Ectodermal cell (in vitro differentiated cells): ENCODE measurements at regions not wholly inside any gene's neighbourhood (a gene's known extent, or its start where the extent isn't known, plus 50 kb on each side); places are given as distances from the start of the nearest gene placed in this dataset.

ENCODE experiments used
- H3K27ac ChIP-seq: 2 replicates; pipeline ENCODE4 v1.7.0; 2013; ENCODE audit warnings: mild to moderate bottlenecking, low read depth, low read length; ENCODE audit not compliant: insufficient read depth, poor library complexity, severe bottlenecking
- H3K27me3 ChIP-seq: 2 replicates; pipeline ENCODE4 v1.7.0; 2013; ENCODE audit warnings: mild to moderate bottlenecking, low read length; ENCODE audit not compliant: insufficient read depth, control insufficient read depth, poor library complexity, severe bottlenecking
- H3K36me3 ChIP-seq: one replicate; pipeline ENCODE4 v1.7.0; 2013; ENCODE audit warnings: low read length; ENCODE audit not compliant: control insufficient read depth, insufficient read depth
- H3K4me1 ChIP-seq: one replicate; pipeline ENCODE4 v1.7.0; 2013; ENCODE audit warnings: low read length; ENCODE audit not compliant: control insufficient read depth, insufficient read depth
- H3K4me3 ChIP-seq: 2 replicates; pipeline ENCODE4 v1.7.0; 2013; ENCODE audit warnings: low read depth, low read length, control low read depth; ENCODE audit not compliant: insufficient read depth
- H3K9me3 ChIP-seq: 2 replicates; pipeline ENCODE4 v1.7.0; 2013; ENCODE audit warnings: mild to moderate bottlenecking, low read length, moderate library complexity; ENCODE audit not compliant: control insufficient read depth
- WGBS, 2 experiments: methylation state at CpG; one replicate each; pipeline ENCODE4 v1.1.7; 2013; ENCODE audit warnings: missing lambda C conversion rate in 2 of 2; 5-methylcytosine and 5-hydroxymethylcytosine counted together

DNA sequence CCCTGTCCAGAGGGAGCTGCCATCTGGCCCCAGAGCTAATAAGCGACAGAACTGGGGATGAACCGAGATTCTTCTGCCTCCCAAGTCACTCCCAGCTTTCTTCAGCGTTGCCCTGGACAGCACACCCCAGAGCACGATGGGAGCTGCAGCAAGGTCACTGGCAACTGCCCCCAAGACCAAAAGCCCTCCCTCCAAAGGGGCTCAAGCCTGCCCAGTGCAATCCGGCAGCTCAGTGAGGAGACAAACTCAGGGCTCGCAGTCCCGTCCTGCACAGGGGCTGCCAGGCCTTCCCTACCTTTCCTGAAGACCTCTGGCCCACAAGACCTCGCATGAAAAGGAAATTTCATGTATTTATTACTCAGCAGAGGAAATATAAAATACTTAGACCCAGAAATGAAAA lies 174.8 kb downstream of the BCOR start:
- no peak overlapping the region for H3K4me3 ChIP-seq
- H3K27me3 ChIP-seq = no peaks in the 10 kb centered on the region
- H3K36me3 ChIP-seq = no peaks in the 10 kb centered on the region
- no peaks in the 10 kb centered on the region for H3K9me3 ChIP-seq
- no peak overlapping the region for H3K27ac ChIP-seq
- 76 to 82% methylated on average over 7 to 8 of the region's 8 CpGs for WGBS, 2 experiments
- H3K4me1 ChIP-seq = no peaks in the 10 kb centered on the region

GRCh38 chrX:39927380-39927779 lies 170.4 kb downstream of the BCOR start:
- H3K4me1 ChIP-seq = no peaks in the 10 kb centered on the region
- no peak overlapping the region for H3K4me3 ChIP-seq
- H3K9me3 ChIP-seq = no peaks in the 10 kb centered on the region
- no peak overlapping the region for H3K27ac ChIP-seq
- H3K36me3 ChIP-seq = no peaks in the 10 kb centered on the region
- WGBS, 2 experiments = 95 to 96% methylated on average over 4 of the region's 4 CpGs
- no peaks in the 10 kb centered on the region for H3K27me3 ChIP-seq

DNA sequence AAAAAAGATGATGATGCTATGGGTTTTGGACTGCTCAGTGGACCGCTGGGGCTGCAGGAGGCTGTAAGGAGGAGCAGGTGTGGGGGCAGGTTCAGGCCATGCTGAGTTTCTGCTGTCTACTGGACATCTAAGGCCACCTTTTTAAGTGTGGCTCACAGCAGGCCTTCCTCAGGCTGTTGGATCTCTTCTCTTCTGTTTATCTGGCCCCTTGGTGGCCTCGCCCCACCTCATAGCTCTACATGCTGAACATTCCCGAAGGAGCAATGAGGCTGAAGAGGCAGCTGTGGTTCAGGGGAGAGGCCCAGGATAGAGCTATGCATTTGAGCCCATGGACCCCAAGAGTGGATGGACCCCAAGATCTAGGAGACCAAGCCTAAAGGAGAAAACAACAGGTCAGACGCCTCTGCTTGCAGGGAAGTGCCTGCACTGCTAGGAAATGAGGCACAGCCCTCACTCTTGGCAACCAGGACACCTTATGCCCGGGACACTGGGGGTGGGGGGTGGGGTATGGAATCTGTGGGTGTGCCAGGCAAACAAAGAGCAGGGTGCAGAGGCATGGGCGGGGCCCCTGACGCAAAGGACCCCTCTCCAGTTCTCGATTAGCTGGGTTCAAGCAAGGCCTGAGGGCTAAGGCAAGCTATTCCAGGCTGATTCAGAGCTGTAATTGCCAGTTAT lies 168.9 kb downstream of the BCOR start:
- Histone ChIP-seq H3K4me1 (no peaks in the 10 kb centered on the region), H3K27me3 (no peaks in the 10 kb centered on the region), H3K27ac (no peak overlapping the region), H3K9me3 (no peaks in the 10 kb centered on the region), H3K4me3 (no peak overlapping the region), H3K36me3 (no peaks in the 10 kb centered on the region)
- 85 to 87% methylated on average over 8 of the region's 8 CpGs for WGBS, 2 experiments

GRCh38 chrX:39929379-39930025 lies 168.3 kb downstream of the BCOR start:
- Histone ChIP-seq H3K4me1 (no peaks in the 10 kb centered on the region), H3K9me3 (no peaks in the 10 kb centered on the region), H3K27me3 (no peaks in the 10 kb centered on the region), H3K36me3 (no peaks in the 10 kb centered on the region), H3K4me3 (no peak overlapping the region), H3K27ac (no peak overlapping the region)
- 70 to 82% methylated on average over 11 to 13 of the region's 13 CpGs for WGBS, 2 experiments

GRCh38 chrX:39930786-39931528 lies 166.8 kb downstream of the BCOR start:
- H3K4me3 ChIP-seq = no peak overlapping the region
- no peaks in the 10 kb centered on the region for H3K27me3 ChIP-seq
- no peaks in the 10 kb centered on the region for H3K36me3 ChIP-seq
- no peaks in the 10 kb centered on the region for H3K4me1 ChIP-seq
- WGBS, 2 experiments = 85 to 87% methylated on average over 10 to 12 of the region's 14 CpGs
- no peak overlapping the region for H3K27ac ChIP-seq
- no peaks in the 10 kb centered on the region for H3K9me3 ChIP-seq

- no peaks in the 10 kb centered on the region for H3K4me1 ChIP-seq
- no peak overlapping the region for H3K4me3 ChIP-seq
- WGBS, 2 experiments = 100% methylated on average over 2 of the region's 3 CpGs; no CpG with 5 or more reads in 1 of the 2 experiments
- no peaks in the 10 kb centered on the region for H3K36me3 ChIP-seq
- H3K9me3 ChIP-seq = no peaks in the 10 kb centered on the region
- H3K27me3 ChIP-seq = no peaks in the 10 kb centered on the region
- no peak overlapping the region for H3K27ac ChIP-seq
Observed at GRCh38 chrX:39931529-39932282, 166.1 kb downstream of the BCOR start.

DNA sequence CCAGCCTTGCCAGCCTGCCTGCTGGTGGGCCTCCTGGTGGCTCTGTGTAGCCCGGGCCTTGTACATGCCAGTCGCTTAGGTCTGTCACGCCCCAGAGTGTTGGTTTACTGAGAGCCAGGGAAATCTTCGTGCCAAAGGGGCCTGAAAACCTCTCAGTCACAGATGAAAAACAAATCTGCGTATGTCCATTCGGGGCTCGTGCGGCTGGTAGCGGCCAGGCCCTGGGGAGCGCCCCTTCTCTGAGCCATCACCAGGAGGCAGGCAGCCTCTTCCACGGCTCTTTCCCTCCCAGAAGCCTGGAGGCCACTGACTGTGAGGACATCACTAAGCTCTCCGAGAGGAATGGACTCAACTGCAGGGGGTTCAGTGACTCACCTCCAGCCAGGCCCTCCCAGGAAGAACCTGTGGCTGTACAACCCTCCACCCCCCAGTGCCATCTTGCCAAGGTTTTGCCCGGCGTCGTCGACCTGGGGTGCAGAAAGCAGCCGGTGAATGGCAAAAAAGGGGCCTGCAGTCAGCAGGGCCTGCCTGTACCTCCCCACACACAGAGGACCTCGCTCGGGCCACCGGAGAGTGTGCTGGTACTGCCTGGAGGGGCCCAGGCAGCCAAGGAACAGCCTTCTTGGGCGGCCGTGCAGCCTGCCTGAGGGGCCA lies 162.2 kb downstream of the BCOR start:
- Histone ChIP-seq H3K4me3 (no peak overlapping the region), H3K4me1 (no peaks in the 10 kb centered on the region), H3K36me3 (no peaks in the 10 kb centered on the region), H3K27me3 (no peaks in the 10 kb centered on the region), H3K9me3 (no peaks in the 10 kb centered on the region), H3K27ac (no peak overlapping the region)
- 70 to 71% methylated on average over 22 of the region's 22 CpGs for WGBS, 2 experiments

DNA sequence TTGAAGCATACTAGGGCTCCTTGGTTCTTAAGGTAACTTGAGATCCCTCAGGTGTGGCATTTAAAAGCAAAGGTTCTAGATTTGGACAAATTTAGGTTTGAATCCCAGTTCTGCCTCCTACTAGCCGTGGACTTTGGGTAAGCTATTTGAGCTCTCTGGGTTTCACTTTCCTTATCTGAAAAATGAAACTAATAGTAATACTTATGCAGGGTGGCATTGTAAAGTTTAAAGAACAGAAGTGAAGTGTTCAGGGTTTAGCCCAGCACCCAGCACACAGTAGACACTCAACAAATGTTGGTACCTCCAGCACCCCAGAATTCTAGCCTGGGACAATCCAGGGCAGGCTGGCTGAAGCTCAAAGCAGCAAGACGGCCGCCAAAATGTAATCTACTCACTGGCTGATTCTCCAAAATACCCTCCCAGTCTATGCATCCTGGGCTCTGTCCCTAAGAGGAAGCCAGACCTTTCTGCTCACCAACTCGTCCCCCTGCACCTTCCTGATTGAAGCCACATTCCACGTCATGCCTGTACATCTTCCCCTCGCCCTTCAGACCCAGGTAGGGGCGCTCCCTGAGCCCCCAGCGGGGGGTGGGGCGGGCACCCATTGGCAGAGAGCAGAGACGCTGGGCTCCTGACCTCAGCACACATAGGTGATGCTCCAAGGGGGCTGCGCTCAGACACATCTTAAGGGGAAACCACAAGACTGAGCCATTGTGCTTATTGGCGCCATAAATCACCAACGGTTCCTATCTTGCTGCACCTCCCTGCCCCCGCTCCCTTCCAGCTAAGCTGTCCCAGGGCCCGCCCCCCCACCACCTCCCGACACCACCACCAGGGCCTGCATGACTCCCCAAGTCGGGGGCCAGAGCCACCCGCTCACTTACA lies 160.6 kb downstream of the BCOR start:
- no peak overlapping the region for H3K4me3 ChIP-seq
- H3K36me3 ChIP-seq = no peaks in the 10 kb centered on the region
- no peaks in the 10 kb centered on the region for H3K9me3 ChIP-seq
- no peak overlapping the region for H3K27ac ChIP-seq
- H3K4me1 ChIP-seq = no peaks in the 10 kb centered on the region
- WGBS, 2 experiments = 87 to 90% methylated on average over 18 of the region's 18 CpGs
- no peaks in the 10 kb centered on the region for H3K27me3 ChIP-seq

DNA sequence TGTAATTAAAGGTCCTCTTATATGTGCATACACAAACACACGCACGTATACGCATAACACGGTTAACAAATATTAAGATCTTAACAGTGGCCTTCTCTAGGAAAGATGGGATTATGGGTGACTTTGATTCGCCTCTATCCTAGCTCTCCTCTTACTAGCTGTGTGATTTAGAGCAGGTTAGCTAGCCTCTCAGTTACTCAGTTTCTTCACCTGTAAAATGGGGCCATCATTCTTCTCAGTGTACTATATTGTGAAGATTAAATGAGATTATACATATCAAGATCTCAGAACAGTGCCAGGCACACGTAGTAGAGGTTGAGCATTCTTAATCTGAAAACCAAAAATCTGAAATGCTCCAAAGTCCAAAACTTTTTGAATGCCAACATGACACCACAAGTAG lies 159.3 kb downstream of the BCOR start:
- H3K9me3 ChIP-seq = no peaks in the 10 kb centered on the region
- WGBS, 2 experiments = 90 to 97% methylated on average over 5 to 6 of the region's 6 CpGs
- H3K27me3 ChIP-seq = no peaks in the 10 kb centered on the region
- no peaks in the 10 kb centered on the region for H3K4me1 ChIP-seq
- H3K27ac ChIP-seq = no peak overlapping the region
- no peak overlapping the region for H3K4me3 ChIP-seq
- no peaks in the 10 kb centered on the region for H3K36me3 ChIP-seq
